ENCODE measurements at regions not wholly inside any gene's neighbourhood (a gene's known extent, or its start where the extent isn't known, plus 50 kb on each side); places are given as distances from the start of the nearest gene placed in this dataset.

DNA sequence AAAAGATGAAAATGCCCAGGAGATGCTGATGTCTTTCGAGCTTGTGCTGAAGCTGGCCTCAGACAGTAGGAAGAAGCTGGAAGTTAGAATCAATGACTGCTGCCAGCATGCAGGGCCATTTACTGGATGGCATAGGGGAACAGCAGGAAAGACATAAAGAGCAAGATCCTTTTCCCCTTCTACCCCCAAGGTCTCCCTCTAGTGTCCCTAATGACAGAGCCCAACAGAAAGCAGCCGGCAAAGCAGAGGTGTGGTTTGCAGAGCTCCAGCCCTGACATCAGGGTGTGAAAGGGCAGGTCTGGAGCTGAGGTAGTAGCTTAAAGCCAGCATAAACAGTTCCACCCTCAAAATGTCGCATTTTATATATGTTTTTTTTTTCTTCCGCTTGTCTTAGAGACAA lies 1560.7 kb upstream of the TMEM132C start:
- DNase-seq (ENCODE audit: low read depth, low spot score) = no peak
- ChIA-PET POLR2A (no interaction called here), CTCF (no interaction called here)
- H3K4me3 ChIP-seq (ENCODE audit: low read depth, low read length) = no peak overlapping the region
- TF ChIP-seq, protein P1, sequence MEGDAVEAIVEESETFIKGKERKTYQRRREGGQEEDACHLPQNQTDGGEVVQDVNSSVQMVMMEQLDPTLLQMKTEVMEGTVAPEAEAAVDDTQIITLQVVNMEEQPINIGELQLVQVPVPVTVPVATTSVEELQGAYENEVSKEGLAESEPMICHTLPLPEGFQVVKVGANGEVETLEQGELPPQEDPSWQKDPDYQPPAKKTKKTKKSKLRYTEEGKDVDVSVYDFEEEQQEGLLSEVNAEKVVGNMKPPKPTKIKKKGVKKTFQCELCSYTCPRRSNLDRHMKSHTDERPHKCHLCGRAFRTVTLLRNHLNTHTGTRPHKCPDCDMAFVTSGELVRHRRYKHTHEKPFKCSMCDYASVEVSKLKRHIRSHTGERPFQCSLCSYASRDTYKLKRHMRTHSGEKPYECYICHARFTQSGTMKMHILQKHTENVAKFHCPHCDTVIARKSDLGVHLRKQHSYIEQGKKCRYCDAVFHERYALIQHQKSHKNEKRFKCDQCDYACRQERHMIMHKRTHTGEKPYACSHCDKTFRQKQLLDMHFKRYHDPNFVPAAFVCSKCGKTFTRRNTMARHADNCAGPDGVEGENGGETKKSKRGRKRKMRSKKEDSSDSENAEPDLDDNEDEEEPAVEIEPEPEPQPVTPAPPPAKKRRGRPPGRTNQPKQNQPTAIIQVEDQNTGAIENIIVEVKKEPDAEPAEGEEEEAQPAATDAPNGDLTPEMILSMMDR (IDR thresholded peaks at IDR 0.05; ENCODE audit: insufficient read depth, low read length, missing control alignments) = no peak

DNA sequence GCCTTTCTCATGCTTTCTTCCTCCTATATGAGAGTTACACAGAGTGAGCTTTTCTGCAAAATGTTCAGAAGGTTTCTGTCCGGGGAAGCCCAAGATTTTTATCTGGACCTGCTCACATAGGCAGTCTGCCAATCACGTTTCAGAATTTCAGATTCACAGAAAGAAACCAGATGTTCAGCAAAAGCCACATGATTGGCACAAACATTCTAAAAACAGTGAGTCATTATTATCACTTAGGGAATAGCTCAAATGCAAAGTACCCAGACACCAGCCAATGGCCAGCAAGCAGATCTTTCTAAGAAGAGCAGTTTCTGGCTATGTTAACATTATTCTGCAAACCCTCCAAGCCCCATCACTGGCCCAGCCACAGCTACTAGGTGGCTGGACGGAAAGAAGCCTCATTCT lies 1558.5 kb upstream of the TMEM132C start:
- TF ChIP-seq, protein P1 (IDR thresholded peaks at IDR 0.05; ENCODE audit: insufficient read depth, low read length, missing control alignments) = no peak
- CTCF ChIA-PET = no interaction called here
- DNase-seq (ENCODE audit: low read depth, low spot score) = no peak
- H3K4me3 ChIP-seq (ENCODE audit: low read depth, low read length) = no peak overlapping the region
- POLR2A ChIA-PET = no interaction called here

DNA sequence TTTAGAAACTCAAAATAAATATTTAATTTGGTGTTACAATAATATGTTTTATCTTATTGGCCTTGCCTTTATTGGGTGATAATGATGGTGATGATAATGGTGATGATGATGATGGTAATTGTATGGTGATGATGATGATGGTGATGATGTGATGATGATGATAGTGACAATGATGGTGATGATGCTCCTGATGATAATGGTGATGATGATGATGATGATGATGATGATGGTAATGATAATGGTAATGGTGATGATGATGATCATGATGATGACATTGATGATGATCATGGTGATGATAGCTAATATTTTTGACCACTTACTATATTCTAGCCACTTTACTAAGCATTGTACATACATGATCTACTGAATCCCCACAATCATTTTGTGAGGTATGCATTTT lies 1548.6 kb upstream of the TMEM132C start:
- ChIA-PET CTCF (no interaction called here), POLR2A (interaction anchor here (0.5 kb wide), 1 partner anchor 31 kb away, joined by 3 read pairs; no protein-coding TSS in a partner anchor)
- DNase-seq (ENCODE audit: low read depth, low spot score) = no peak
- TF ChIP-seq, protein P1 (IDR thresholded peaks at IDR 0.05; ENCODE audit: insufficient read depth, low read length, missing control alignments) = no peak
- no peak overlapping the region for H3K4me3 ChIP-seq (ENCODE audit: low read depth, low read length)

DNA sequence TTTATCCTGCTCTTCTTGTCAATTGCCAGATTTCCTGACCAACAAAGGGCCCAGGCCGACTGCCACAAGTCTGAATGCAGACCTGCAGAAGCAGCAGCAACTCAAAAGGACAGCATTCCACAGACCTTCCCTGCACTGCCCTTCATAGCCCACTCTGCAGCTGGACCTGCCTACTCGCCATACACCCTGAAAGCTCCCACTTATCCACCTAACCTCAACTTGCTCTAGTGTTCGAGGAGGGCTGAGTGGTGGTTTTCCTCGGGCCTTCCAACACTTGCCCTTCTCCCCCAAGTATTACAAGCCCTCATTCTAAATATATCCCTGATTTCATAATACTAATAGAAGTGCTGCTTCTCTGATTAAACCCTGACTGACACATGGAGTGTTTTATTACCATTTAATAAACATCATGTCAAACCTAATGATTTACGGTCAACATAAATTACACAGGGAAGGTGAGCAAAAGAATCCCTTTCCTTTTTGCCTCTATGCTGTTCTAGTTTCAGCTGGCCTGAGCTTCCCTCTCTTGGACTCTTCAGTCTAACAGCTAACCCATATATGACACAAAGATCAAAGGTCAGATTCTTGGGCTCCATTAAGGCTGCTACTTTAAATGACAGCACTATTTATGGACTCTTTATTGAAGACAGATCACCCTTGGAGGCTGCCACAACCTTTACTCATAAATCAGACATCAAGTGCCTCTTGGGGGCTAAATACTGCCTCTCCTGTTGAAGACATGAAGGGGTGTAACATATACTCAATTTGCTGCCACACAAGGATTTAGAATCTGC lies 1546.9 kb upstream of the TMEM132C start:
- ChIA-PET CTCF (no interaction called here), POLR2A (no interaction called here)
- no peak for DNase-seq (ENCODE audit: low read depth, low spot score)
- H3K4me3 ChIP-seq (ENCODE audit: low read depth, low read length) = no peak overlapping the region
- TF ChIP-seq, protein P1 (IDR thresholded peaks at IDR 0.05; ENCODE audit: insufficient read depth, low read length, missing control alignments) = no peak

DNA sequence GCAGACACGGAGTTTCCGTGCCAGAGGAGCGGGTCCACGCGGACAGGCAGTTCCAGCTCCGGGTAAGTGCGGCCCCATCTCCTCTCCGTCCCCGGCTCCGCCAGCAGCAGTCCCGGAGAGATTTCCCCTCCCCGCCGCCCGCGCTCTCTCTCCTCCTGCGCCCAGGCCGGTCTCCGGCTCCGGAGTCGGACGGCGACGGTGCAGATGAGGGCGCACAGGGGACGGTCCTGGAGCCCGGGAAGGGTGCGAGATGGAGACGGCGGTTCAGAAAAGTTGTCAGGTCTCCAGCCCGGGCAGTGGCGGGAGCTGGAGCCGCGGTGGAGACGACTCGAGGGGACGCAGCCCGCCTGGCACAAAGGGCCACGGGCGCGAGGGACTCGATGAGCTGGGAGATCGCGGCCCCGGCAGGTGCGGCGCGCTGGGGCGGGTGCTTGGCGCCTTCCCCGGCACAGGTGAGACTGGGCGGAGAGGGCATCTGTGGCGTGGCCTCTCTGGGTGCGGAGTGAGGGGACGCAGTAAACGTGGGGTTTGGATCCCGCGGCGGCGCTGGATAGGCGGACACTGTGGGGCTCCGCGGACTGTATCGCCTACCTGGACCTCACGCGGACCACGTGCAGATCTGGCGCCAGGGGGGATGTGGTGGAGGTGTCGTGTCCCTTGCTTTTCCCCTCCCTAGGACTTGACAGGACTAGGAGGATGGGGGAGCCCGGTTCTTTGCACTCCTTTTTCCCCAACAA lies 1540.3 kb upstream of the TMEM132C start:
- TF ChIP-seq, protein P1 (IDR thresholded peaks at IDR 0.05; ENCODE audit: insufficient read depth, low read length, missing control alignments) = no peak
- H3K4me3 ChIP-seq (ENCODE audit: low read depth, low read length) = no peak overlapping the region
- CTCF ChIA-PET = no interaction called here
- POLR2A ChIA-PET = no interaction called here
- no peak for DNase-seq (ENCODE audit: low read depth, low spot score)

DNA sequence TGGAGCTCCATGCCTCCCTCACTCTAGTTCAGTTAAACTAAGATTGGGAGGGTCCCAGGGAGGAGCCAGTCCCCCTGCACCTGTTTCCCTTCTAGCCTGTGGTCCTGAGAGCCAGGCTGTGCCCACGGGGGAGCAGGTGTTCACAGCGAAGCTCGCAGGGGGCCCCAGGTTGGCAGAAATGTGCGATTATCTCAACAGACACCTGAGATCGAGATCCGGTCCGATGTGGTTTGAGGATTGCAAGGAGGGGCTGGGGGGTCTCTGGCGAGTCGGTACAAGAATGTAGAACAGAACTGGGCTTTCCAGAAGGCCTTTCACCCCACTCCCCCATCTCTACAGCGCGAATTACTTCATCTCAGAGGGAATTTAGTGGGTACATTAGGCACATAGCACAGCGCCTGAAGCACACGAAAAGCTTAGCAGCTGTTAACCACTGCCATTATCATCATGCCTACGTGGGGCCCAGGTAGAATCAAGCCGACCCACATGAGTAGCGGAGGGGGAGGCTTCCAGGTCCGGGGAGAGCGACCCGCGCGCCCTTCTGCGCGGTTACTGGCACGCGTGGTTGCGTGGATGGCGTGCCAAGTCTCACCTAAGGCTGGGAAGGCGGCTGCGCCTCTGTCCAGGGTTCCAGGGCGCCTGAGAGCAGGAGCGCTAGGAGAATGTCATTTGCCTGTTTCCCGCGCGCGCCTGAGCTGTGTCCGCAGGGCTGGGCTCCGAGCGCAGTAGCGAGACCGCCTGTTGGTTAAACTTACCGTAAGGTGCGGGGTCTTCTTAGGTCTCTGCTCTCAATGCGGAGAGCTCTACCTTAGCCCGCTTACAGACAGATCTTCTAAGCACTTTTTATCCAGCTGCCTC lies 1539.5 kb upstream of the TMEM132C start:
- no peak overlapping the region for H3K4me3 ChIP-seq (ENCODE audit: low read depth, low read length)

More for the DNA sequence above, 1539.5 kb upstream of the TMEM132C start:
- ChIA-PET POLR2A (no interaction called here), CTCF (no interaction called here)
- no peak for DNase-seq (ENCODE audit: low read depth, low spot score)
- TF ChIP-seq, protein P1 (IDR thresholded peaks at IDR 0.05; ENCODE audit: insufficient read depth, low read length, missing control alignments) = no peak
